ENCODE measurements at regions not wholly inside any gene's neighbourhood (a gene's known extent, or its start where the extent isn't known, plus 50 kb on each side); places are given as distances from the start of the nearest gene placed in this dataset.
"Not testable (repeated sequence)": the region's sequence is repeated elsewhere in the genome, so short reads cannot be mapped to it uniquely, and the experiment has no call there.

GRCh38 chr12:131540138-131540623 is 170.7 kb upstream of the SFSWAP start:
- H3K9me3 ChIP-seq, result peaks cover 0 to 7% (median 0%) of the 10 kb centered on the region in 11 donors
- no peaks in the 10 kb centered on the region for H3K36me3 ChIP-seq
- ATAC-seq (no peak), DNase-seq (no peak)
- peaks cover 0 to 18% (median 0%) of the 10 kb centered on the region in 7 donors for H3K27me3 ChIP-seq
- H3K4me1 ChIP-seq, result no peaks in the 10 kb centered on the region
- H3K27ac ChIP-seq, result no peak overlapping the region
- no peak for TF ChIP-seq CTCF (IDR thresholded peaks at IDR 0.05)
- intact Hi-C loops (cut with DNase I), result no loop called here
- 96 to 97% methylated on average over 4 of the region's 4 CpGs for WGBS, 2 donors
- no peak overlapping the region for H3K4me3 ChIP-seq

- H3K4me3 ChIP-seq; H3K4me1 ChIP-seq; DNase-seq; H3K9me3 ChIP-seq; ATAC-seq; intact Hi-C loops (cut with DNase I); H3K27ac ChIP-seq; H3K36me3 ChIP-seq: not testable (repeated sequence)
- H3K27me3 ChIP-seq, result peaks cover 0 to 18% (median 5%) of the 10 kb centered on the region in 7 donors
- 85 to 97% methylated on average over 1 of the region's 1 CpG for WGBS, 2 donors
Measured at GRCh38 chr12:131541512-131541911, 169.4 kb upstream of the SFSWAP start.

GRCh38 chr12:131542351-131542750 is 168.5 kb upstream of the SFSWAP start:
- Histone ChIP-seq H3K27me3 (peaks cover 0 to 22% (median 5%) of the 10 kb centered on the region in 7 donors), H3K27ac (no peak overlapping the region), H3K9me3 (peaks cover 0 to 8% (median 0%) of the 10 kb centered on the region in 11 donors), H3K4me3 (no peak overlapping the region), H3K4me1 (no peaks in the 10 kb centered on the region), H3K36me3 (no peaks in the 10 kb centered on the region)
- WGBS, 2 donors, result 76 to 84% methylated on average over 4 of the region's 4 CpGs
- ATAC-seq (no peak), DNase-seq (no peak)
- intact Hi-C loops (cut with DNase I), result no loop called here
- no peak for TF ChIP-seq CTCF (IDR thresholded peaks at IDR 0.05)

GRCh38 chr12:131543040-131543439 is 167.8 kb upstream of the SFSWAP start:
- 84 to 92% methylated on average over 5 of the region's 5 CpGs for WGBS, 2 donors
- ATAC-seq, result no peak
- intact Hi-C loops (cut with DNase I), result no loop called here
- no peak for TF ChIP-seq CTCF (IDR thresholded peaks at IDR 0.05)
- Histone ChIP-seq H3K9me3 (peaks cover 0 to 8% (median 0%) of the 10 kb centered on the region in 11 donors), H3K27ac (no peak overlapping the region), H3K27me3 (peaks cover 0 to 22% (median 5%) of the 10 kb centered on the region in 7 donors), H3K4me3 (no peak overlapping the region), H3K36me3 (no peaks in the 10 kb centered on the region), H3K4me1 (no peaks in the 10 kb centered on the region)
- no peak for DNase-seq

- H3K9me3 ChIP-seq, result peaks cover 0 to 8% (median 0%) of the 10 kb centered on the region in 11 donors
- no peak overlapping the region for H3K4me3 ChIP-seq
- no peaks in the 10 kb centered on the region for H3K4me1 ChIP-seq
- no peaks in the 10 kb centered on the region for H3K36me3 ChIP-seq
- H3K27ac ChIP-seq, result no peak overlapping the region
- no peak for TF ChIP-seq CTCF (IDR thresholded peaks at IDR 0.05)
- no peak for DNase-seq
- intact Hi-C loops (cut with DNase I), result no loop called here
- H3K27me3 ChIP-seq, result peaks cover 0 to 21% (median 7%) of the 10 kb centered on the region in 7 donors
- WGBS, 2 donors, result 62 to 67% methylated on average over 6 of the region's 6 CpGs
- no peak for ATAC-seq
Measured at GRCh38 chr12:131547555-131547954, 163.3 kb upstream of the SFSWAP start.
